ENCODE measurements at regions not wholly inside any gene's neighbourhood (a gene's known extent, or its start where the extent isn't known, plus 50 kb on each side); places are given as distances from the start of the nearest gene placed in this dataset.

- H3K27me3 ChIP-seq (ENCODE audit: control insufficient read depth in 2 of 2, insufficient read depth in 2 of 2, low read length in 2 of 2): no peaks in the 10 kb centered on the region
- BruUV-seq (replicated peaks): no TSS peak
- H3K4me3 ChIP-seq (replicated peaks in 1 of 3; ENCODE audit: insufficient read depth in 1 of 3, low read depth in 1 of 3, low read length in 3 of 3): no peak overlapping the region
- POLR2A ChIA-PET: no interaction called here
- no peaks in the 10 kb centered on the region for H3K79me2 ChIP-seq (ENCODE audit: control insufficient read depth, insufficient read depth, low read length)
- no peaks in the 10 kb centered on the region for H3K36me3 ChIP-seq (ENCODE audit: control insufficient read depth in 2 of 2, extremely low read depth in 1 of 2, insufficient read depth in 2 of 2, low read length in 2 of 2)
- no peak overlapping the region for H3K9ac ChIP-seq (replicated peaks; ENCODE audit: extremely low read depth, insufficient read depth, low read length)
- no peak for TF ChIP-seq EZH2 (IDR thresholded peaks at IDR 0.05; ENCODE audit: borderline replicate concordance, low read depth, low read length, severe bottlenecking)
- no peak for TF ChIP-seq FOS (IDR thresholded peaks at IDR 0.05; ENCODE audit: borderline replicate concordance, insufficient read depth, low read length)
- no peak for TF ChIP-seq POLR2AphosphoS5 (IDR thresholded peaks at IDR 0.05; ENCODE audit: insufficient read depth, low read depth, low read length)
- TF ChIP-seq POLR2A (IDR thresholded peaks at IDR 0.05; ENCODE audit: low read depth, low read length): no peak
- no peak for TF ChIP-seq MYC (IDR thresholded peaks at IDR 0.05; ENCODE audit: low read depth, low read length)
- TF ChIP-seq, protein P1, sequence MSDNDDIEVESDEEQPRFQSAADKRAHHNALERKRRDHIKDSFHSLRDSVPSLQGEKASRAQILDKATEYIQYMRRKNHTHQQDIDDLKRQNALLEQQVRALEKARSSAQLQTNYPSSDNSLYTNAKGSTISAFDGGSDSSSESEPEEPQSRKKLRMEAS (IDR thresholded peaks at IDR 0.05; ENCODE audit: insufficient read depth, insufficient read length): no peak
- no peak for TF ChIP-seq JUN (IDR thresholded peaks at IDR 0.05; ENCODE audit: borderline replicate concordance, insufficient read depth, insufficient read length, low read depth)
- TF ChIP-seq CTCF (IDR thresholded peaks at IDR 0.05; ENCODE audit: extremely low read depth in 1 of 2, insufficient read depth in 1 of 2, low read depth in 1 of 2, low read length in 2 of 2): no peak
- H3K4me2 ChIP-seq (ENCODE audit: insufficient read depth, low read length): no peak overlapping the region
- CTCF ChIA-PET: interaction anchor here (0.9 to 1.0 kb wide), 2 partner anchors 9 to 16 kb away, joined by 3 read pairs; no protein-coding TSS in a partner anchor
- no peaks in the 10 kb centered on the region for H3K9me3 ChIP-seq (replicated peaks; ENCODE audit: control insufficient read depth, insufficient read depth, low read length)
- intact Hi-C loops (cut with micrococcal nuclease): no loop called here
- H2AFZ ChIP-seq (ENCODE audit: low read depth, low read length): no peak overlapping the region
- no peak for DNase-seq (ENCODE audit: low read depth, low spot score)
- dilution Hi-C loops (cut with MboI; ENCODE audit: extremely low pct_ligation_motif_present, low sequenced_read_pairs): no loop called here
- no peak for FAIRE-seq
- H3K9me1 ChIP-seq (replicated peaks; ENCODE audit: control insufficient read depth, extremely low read depth, insufficient read depth, low read length): no peaks in the 10 kb centered on the region
- H4K20me1 ChIP-seq (replicated peaks; ENCODE audit: control insufficient read depth, extremely low read depth, insufficient read depth, low read length): no peaks in the 10 kb centered on the region
- no peak overlapping the region for H3K27ac ChIP-seq (ENCODE audit: insufficient read depth, low read depth, low read length)
- no peaks in the 10 kb centered on the region for H3K4me1 ChIP-seq (ENCODE audit: control insufficient read depth, extremely low read depth, insufficient read depth, low read length)
Observed at GRCh38 chr2:66684289-66684688, 249.4 kb downstream of the MEIS1 start.

All from endothelial cell of umbilical vein (primary cell).